ENCODE measurements at regions not wholly inside any gene's neighbourhood (a gene's known extent, or its start where the extent isn't known, plus 50 kb on each side); places are given as distances from the start of the nearest gene placed in this dataset.

GRCh38 chrX:139091066-139091465, 379.5 kb upstream of the FGF13 start:
- TF ChIP-seq, protein P1, sequence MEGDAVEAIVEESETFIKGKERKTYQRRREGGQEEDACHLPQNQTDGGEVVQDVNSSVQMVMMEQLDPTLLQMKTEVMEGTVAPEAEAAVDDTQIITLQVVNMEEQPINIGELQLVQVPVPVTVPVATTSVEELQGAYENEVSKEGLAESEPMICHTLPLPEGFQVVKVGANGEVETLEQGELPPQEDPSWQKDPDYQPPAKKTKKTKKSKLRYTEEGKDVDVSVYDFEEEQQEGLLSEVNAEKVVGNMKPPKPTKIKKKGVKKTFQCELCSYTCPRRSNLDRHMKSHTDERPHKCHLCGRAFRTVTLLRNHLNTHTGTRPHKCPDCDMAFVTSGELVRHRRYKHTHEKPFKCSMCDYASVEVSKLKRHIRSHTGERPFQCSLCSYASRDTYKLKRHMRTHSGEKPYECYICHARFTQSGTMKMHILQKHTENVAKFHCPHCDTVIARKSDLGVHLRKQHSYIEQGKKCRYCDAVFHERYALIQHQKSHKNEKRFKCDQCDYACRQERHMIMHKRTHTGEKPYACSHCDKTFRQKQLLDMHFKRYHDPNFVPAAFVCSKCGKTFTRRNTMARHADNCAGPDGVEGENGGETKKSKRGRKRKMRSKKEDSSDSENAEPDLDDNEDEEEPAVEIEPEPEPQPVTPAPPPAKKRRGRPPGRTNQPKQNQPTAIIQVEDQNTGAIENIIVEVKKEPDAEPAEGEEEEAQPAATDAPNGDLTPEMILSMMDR (IDR thresholded peaks at IDR 0.05) = no peak
- H3K27ac ChIP-seq = no peak overlapping the region
- H3K4me3 ChIP-seq = no peak overlapping the region
- DNase-seq (ENCODE audit: low spot score) = no peak

- no peak overlapping the region for H3K27ac ChIP-seq
- no peak for DNase-seq (ENCODE audit: low spot score)
- TF ChIP-seq, protein P1 (IDR thresholded peaks at IDR 0.05) = no peak
- H3K4me3 ChIP-seq = no peak overlapping the region
These were observed 374.7 kb upstream of the FGF13 start for GRCh38 chrX:139086246-139086645.

- H3K27ac ChIP-seq = no peak overlapping the region
- TF ChIP-seq, protein P1 (IDR thresholded peaks at IDR 0.05) = no peak
- H3K4me3 ChIP-seq = no peak overlapping the region
- DNase-seq (ENCODE audit: low spot score) = no peak
These were observed 373.9 kb upstream of the FGF13 start for GRCh38 chrX:139085404-139085803.

- DNase-seq (ENCODE audit: low spot score) = no peak
- no peak overlapping the region for H3K4me3 ChIP-seq
- TF ChIP-seq, protein P1 (IDR thresholded peaks at IDR 0.05) = no peak
- no peak overlapping the region for H3K27ac ChIP-seq
These were observed 371.7 kb upstream of the FGF13 start for GRCh38 chrX:139083191-139083590.

GRCh38 chrX:139081965-139082364, 370.4 kb upstream of the FGF13 start:
- Histone ChIP-seq H3K4me3 (no peak overlapping the region), H3K27ac (no peak overlapping the region)
- no peak for DNase-seq (ENCODE audit: low spot score)
- TF ChIP-seq, protein P1 (IDR thresholded peaks at IDR 0.05) = no peak

- H3K4me3 ChIP-seq = no peak overlapping the region
- TF ChIP-seq, protein P1 (IDR thresholded peaks at IDR 0.05) = no peak
- no peak overlapping the region for H3K27ac ChIP-seq
- no peak for DNase-seq (ENCODE audit: low spot score)
These were observed 368.3 kb upstream of the FGF13 start for GRCh38 chrX:139079789-139080188.

DNA sequence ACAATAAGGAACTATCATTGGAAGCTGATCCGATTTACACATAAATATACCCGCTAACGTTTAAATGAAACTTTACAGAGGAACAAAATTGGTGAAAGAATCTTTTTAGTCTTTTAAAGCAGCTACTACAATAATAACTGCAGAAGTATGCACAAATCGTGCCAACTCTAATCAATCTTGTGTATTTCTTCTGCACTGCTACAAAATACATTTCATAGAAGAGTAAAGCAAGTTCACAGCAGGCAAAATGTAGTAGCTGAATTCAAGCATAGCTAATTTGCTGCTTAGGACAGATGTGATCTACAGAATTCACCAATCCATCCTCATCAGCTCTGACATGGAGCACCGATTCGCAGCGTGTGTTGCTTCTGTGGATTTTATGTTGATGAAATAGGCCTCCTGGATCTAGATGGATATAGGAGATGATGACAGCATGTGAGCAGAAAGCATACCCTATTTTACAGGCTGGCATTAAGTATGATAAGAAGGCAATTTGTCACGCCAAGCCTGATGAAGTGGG, 367.3 kb upstream of the FGF13 start:
- H3K4me3 ChIP-seq = no peak overlapping the region
- DNase-seq (ENCODE audit: low spot score) = no peak
- TF ChIP-seq, protein P1 (IDR thresholded peaks at IDR 0.05) = no peak
- no peak overlapping the region for H3K27ac ChIP-seq
